GM23338 (cell line): ENCODE measurements at regions not wholly inside any gene's neighbourhood (a gene's known extent, or its start where the extent isn't known, plus 50 kb on each side); places are given as distances from the start of the nearest gene placed in this dataset.

Experiments used
- ATAC-seq: fragments of 200-7000 bp; cut with Tn5 transposase; 3 replicates; pipeline ENCODE4 v1.9.1; 2020
- DNase-seq: peaks from one replicate; pipeline ENCODE4 v3.0.0-alpha.2; 2015; ENCODE audit warnings: low spot score
- H2AFZ ChIP-seq: fragments of 200-600 bp; sonication (generic); 2 replicates; pipeline ENCODE4 v1.8.0; 2016; ENCODE audit warnings: antibody characterized with exemption, mild to moderate bottlenecking, moderate library complexity
- H3F3A ChIP-seq: fragments of 200-600 bp; sonication (generic); replicated peaks from 2 replicates; pipeline ENCODE4 v1.8.0; 2017; ENCODE audit warnings: antibody characterized with exemption, mixed run types, low read depth
- H3K27ac ChIP-seq: fragments of 200-600 bp; sonication (generic); 2 replicates; pipeline ENCODE4 v1.6.1; 2016; ENCODE audit warnings: low read depth
- H3K27me3 ChIP-seq: fragments of 200-600 bp; sonication (generic); 2 replicates; pipeline ENCODE4 v1.8.0; 2016; ENCODE audit warnings: mild to moderate bottlenecking, mixed run types, moderate library complexity; ENCODE audit not compliant: insufficient read depth
- H3K36me3 ChIP-seq: fragments of 200-600 bp; sonication (generic); 2 replicates; pipeline ENCODE4 v1.8.0; 2016; ENCODE audit warnings: mild to moderate bottlenecking; ENCODE audit not compliant: insufficient read depth
- H3K4me1 ChIP-seq: fragments of 200-600 bp; sonication (generic); 2 replicates; pipeline ENCODE4 v1.8.0; 2016; ENCODE audit warnings: mild to moderate bottlenecking, moderate library complexity; ENCODE audit not compliant: insufficient read depth
- H3K4me2 ChIP-seq: fragments of 200-600 bp; sonication (generic); 2 replicates; pipeline ENCODE4 v1.7.1; 2017; ENCODE audit warnings: mixed run types
- H3K4me3 ChIP-seq: fragments of 200-600 bp; sonication (generic); 2 replicates; pipeline ENCODE4 v1.6.1; 2016; ENCODE audit warnings: mixed run types
- H3K79me2 ChIP-seq: fragments of 200-600 bp; sonication (generic); replicated peaks from 2 replicates; pipeline ENCODE4 v1.8.0; 2017; ENCODE audit warnings: mild to moderate bottlenecking; ENCODE audit not compliant: insufficient read depth
- H3K9me2 ChIP-seq: fragments of 200-600 bp; sonication (generic); 2 replicates; pipeline ENCODE4 v1.8.0; 2017; ENCODE audit not compliant: insufficient read depth
- H4K20me1 ChIP-seq: fragments of 200-600 bp; sonication (generic); replicated peaks from 2 replicates; pipeline ENCODE4 v1.8.0; 2017; ENCODE audit warnings: mild to moderate bottlenecking; ENCODE audit not compliant: insufficient read depth
- H3K27ac Mint-ChIP-seq: 2 replicates; pipeline ENCODE4 v1.8.0; 2020; ENCODE audit warnings: inconsistent platforms, mild to moderate bottlenecking, moderate library complexity, mixed read lengths
- H3K27me3 Mint-ChIP-seq: 3 replicates; pipeline ENCODE4 v1.8.0; 2022; ENCODE audit warnings: low read depth, mild to moderate bottlenecking, moderate library complexity, mixed read lengths, inconsistent platforms; ENCODE audit not compliant: insufficient read depth, poor library complexity
- H3K36me3 Mint-ChIP-seq: 3 replicates; pipeline ENCODE4 v1.8.0; 2021; ENCODE audit warnings: low read depth, mild to moderate bottlenecking, inconsistent platforms, moderate library complexity, mixed read lengths
- H3K4me1 Mint-ChIP-seq: 3 replicates; pipeline ENCODE4 v1.8.0; 2020; ENCODE audit warnings: mild to moderate bottlenecking, inconsistent platforms, mixed read lengths
- H3K4me3 Mint-ChIP-seq: 3 replicates; pipeline ENCODE4 v1.8.0; 2021; ENCODE audit warnings: moderate library complexity, mild to moderate bottlenecking, inconsistent platforms, mixed read lengths
- H3K9me3 Mint-ChIP-seq: 3 replicates; pipeline ENCODE4 v1.8.0; 2020; ENCODE audit warnings: moderate library complexity, mild to moderate bottlenecking, inconsistent platforms, mixed read lengths
- EZH2 ChIP-seq: fragments of 200-600 bp; sonication (generic); IDR thresholded peaks from one replicate; pipeline ENCODE4 v1.8.0; 2017; ENCODE audit warnings: antibody characterized with exemption, mild to moderate bottlenecking, low read depth; ENCODE audit not compliant: unreplicated experiment
- TF ChIP-seq, protein P1 (sequence below): fragments of 250-450 bp; sonication (Bioruptor Pico); IDR thresholded peaks from 2 replicates; pipeline ENCODE4 v1.5.0; 2020; ENCODE audit warnings: mild to moderate bottlenecking, moderate library complexity
- TF ChIP-seq, protein P2 (sequence below), 2 experiments: fragments of 200-600 bp in 1 of 2; sonication (generic) in 1 of 2; conservative IDR thresholded peaks; 2 replicates each; pipeline versions ENCODE4 v1.5.1 to v1.6.1; 2016 to 2017; ENCODE audit warnings: antibody characterized with exemption in 2 of 2, low read depth in 2 of 2, mild to moderate bottlenecking in 2 of 2, moderate library complexity in 1 of 2
- TF ChIP-seq, protein P3 (sequence below): IDR thresholded peaks from one replicate; pipeline ENCODE4 v1.6.1; 2018; ENCODE audit warnings: antibody characterized with exemption; ENCODE audit not compliant: unreplicated experiment

DNA sequence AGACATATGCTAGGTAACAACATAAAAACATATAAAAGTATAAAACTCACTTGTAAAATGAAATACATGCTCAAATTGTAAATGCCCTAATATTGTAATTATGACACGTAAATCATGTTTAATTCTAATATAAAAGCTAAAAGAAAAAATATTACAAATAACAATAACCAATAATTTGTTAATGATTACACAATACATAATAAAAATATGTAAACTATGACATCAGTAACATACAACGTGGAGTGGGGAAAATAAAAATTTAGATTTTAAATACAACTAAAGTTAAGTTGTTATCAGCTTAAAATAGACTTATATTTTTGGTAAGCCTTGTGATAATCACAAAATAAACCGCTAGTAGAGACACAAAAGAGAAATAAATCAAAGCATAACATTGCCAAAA lies 376.4 kb downstream of the BRINP2 start (continued):
- TF ChIP-seq, protein P1, sequence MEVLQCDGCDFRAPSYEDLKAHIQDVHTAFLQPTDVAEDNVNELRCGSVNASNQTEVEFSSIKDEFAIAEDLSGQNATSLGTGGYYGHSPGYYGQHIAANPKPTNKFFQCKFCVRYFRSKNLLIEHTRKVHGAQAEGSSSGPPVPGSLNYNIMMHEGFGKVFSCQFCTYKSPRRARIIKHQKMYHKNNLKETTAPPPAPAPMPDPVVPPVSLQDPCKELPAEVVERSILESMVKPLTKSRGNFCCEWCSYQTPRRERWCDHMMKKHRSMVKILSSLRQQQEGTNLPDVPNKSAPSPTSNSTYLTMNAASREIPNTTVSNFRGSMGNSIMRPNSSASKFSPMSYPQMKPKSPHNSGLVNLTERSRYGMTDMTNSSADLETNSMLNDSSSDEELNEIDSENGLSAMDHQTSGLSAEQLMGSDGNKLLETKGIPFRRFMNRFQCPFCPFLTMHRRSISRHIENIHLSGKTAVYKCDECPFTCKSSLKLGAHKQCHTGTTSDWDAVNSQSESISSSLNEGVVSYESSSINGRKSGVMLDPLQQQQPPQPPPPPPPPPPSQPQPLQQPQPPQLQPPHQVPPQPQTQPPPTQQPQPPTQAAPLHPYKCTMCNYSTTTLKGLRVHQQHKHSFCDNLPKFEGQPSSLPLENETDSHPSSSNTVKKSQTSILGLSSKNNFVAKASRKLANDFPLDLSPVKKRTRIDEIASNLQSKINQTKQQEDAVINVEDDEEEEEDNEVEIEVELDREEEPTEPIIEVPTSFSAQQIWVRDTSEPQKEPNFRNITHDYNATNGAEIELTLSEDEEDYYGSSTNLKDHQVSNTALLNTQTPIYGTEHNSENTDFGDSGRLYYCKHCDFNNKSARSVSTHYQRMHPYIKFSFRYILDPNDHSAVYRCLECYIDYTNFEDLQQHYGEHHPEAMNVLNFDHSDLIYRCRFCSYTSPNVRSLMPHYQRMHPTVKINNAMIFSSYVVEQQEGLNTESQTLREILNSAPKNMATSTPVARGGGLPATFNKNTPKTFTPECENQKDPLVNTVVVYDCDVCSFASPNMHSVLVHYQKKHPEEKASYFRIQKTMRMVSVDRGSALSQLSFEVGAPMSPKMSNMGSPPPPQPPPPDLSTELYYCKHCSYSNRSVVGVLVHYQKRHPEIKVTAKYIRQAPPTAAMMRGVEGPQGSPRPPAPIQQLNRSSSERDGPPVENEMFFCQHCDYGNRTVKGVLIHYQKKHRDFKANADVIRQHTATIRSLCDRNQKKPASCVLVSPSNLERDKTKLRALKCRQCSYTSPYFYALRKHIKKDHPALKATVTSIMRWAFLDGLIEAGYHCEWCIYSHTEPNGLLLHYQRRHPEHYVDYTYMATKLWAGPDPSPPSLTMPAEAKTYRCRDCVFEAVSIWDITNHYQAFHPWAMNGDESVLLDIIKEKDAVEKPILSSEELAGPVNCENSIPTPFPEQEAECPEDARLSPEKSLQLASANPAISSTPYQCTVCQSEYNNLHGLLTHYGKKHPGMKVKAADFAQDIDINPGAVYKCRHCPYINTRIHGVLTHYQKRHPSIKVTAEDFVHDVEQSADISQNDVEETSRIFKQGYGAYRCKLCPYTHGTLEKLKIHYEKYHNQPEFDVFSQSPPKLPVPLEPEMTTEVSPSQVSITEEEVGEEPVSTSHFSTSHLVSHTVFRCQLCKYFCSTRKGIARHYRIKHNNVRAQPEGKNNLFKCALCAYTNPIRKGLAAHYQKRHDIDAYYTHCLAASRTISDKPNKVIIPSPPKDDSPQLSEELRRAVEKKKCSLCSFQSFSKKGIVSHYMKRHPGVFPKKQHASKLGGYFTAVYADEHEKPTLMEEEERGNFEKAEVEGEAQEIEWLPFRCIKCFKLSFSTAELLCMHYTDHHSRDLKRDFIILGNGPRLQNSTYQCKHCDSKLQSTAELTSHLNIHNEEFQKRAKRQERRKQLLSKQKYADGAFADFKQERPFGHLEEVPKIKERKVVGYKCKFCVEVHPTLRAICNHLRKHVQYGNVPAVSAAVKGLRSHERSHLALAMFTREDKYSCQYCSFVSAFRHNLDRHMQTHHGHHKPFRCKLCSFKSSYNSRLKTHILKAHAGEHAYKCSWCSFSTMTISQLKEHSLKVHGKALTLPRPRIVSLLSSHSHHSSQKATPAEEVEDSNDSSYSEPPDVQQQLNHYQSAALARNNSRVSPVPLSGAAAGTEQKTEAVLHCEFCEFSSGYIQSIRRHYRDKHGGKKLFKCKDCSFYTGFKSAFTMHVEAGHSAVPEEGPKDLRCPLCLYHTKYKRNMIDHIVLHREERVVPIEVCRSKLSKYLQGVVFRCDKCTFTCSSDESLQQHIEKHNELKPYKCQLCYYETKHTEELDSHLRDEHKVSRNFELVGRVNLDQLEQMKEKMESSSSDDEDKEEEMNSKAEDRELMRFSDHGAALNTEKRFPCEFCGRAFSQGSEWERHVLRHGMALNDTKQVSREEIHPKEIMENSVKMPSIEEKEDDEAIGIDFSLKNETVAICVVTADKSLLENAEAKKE (CRISPR knock-in tag): no peak
- TF ChIP-seq, protein P2, sequence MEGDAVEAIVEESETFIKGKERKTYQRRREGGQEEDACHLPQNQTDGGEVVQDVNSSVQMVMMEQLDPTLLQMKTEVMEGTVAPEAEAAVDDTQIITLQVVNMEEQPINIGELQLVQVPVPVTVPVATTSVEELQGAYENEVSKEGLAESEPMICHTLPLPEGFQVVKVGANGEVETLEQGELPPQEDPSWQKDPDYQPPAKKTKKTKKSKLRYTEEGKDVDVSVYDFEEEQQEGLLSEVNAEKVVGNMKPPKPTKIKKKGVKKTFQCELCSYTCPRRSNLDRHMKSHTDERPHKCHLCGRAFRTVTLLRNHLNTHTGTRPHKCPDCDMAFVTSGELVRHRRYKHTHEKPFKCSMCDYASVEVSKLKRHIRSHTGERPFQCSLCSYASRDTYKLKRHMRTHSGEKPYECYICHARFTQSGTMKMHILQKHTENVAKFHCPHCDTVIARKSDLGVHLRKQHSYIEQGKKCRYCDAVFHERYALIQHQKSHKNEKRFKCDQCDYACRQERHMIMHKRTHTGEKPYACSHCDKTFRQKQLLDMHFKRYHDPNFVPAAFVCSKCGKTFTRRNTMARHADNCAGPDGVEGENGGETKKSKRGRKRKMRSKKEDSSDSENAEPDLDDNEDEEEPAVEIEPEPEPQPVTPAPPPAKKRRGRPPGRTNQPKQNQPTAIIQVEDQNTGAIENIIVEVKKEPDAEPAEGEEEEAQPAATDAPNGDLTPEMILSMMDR (conservative IDR thresholded peaks at IDR 0.05; ENCODE audit: low read depth in 2 of 2): no peak
- no peak for TF ChIP-seq EZH2

DNA sequence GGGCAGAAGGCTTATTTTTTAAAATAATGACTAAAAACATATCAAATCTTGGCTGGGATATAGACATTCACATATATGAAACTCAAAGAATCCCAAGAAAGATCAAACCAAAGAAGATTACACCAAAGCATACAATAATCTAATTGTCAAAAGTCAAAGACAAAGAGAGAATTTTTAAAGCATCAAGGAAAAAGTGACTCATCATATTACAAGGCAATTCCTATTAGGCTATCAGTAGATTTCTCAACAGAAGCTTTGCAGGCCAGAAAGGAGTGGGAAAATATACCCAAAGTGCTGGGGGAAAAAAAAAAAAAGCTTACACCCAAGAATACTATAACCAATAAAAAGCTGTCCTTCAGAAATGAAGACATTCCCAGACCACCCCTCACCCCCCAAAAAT lies 375.6 kb downstream of the BRINP2 start:
- no peaks in the 10 kb centered on the region for H4K20me1 ChIP-seq
- no peak overlapping the region for H3K27ac ChIP-seq
- no peak overlapping the region for H3K4me3 ChIP-seq
- no peaks in the 10 kb centered on the region for H3K36me3 Mint-ChIP-seq
- no peak overlapping the region for H3K4me3 Mint-ChIP-seq
- H3K27ac Mint-ChIP-seq: no peak overlapping the region
- no peaks in the 10 kb centered on the region for H3K27me3 ChIP-seq
- no peak for ATAC-seq
- H3K36me3 ChIP-seq: no peaks in the 10 kb centered on the region
- H3F3A ChIP-seq: no peaks in the 10 kb centered on the region
- H3K4me1 ChIP-seq: no peaks in the 10 kb centered on the region
- no peak overlapping the region for H3K4me2 ChIP-seq
- H2AFZ ChIP-seq: no peak overlapping the region
- DNase-seq: no peak
- no peaks in the 10 kb centered on the region for H3K27me3 Mint-ChIP-seq
- H3K4me1 Mint-ChIP-seq: no peaks in the 10 kb centered on the region
- no peaks in the 10 kb centered on the region for H3K9me3 Mint-ChIP-seq
- H3K9me2 ChIP-seq: no peaks in the 10 kb centered on the region
- H3K79me2 ChIP-seq: no peaks in the 10 kb centered on the region
- TF ChIP-seq, protein P3, sequence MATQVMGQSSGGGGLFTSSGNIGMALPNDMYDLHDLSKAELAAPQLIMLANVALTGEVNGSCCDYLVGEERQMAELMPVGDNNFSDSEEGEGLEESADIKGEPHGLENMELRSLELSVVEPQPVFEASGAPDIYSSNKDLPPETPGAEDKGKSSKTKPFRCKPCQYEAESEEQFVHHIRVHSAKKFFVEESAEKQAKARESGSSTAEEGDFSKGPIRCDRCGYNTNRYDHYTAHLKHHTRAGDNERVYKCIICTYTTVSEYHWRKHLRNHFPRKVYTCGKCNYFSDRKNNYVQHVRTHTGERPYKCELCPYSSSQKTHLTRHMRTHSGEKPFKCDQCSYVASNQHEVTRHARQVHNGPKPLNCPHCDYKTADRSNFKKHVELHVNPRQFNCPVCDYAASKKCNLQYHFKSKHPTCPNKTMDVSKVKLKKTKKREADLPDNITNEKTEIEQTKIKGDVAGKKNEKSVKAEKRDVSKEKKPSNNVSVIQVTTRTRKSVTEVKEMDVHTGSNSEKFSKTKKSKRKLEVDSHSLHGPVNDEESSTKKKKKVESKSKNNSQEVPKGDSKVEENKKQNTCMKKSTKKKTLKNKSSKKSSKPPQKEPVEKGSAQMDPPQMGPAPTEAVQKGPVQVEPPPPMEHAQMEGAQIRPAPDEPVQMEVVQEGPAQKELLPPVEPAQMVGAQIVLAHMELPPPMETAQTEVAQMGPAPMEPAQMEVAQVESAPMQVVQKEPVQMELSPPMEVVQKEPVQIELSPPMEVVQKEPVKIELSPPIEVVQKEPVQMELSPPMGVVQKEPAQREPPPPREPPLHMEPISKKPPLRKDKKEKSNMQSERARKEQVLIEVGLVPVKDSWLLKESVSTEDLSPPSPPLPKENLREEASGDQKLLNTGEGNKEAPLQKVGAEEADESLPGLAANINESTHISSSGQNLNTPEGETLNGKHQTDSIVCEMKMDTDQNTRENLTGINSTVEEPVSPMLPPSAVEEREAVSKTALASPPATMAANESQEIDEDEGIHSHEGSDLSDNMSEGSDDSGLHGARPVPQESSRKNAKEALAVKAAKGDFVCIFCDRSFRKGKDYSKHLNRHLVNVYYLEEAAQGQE: no peak
